Glomerular visceral epithelial cell (primary cell): ENCODE measurements at regions not wholly inside any gene's neighbourhood (a gene's known extent, or its start where the extent isn't known, plus 50 kb on each side); places are given as distances from the start of the nearest gene placed in this dataset.
"Not testable (repeated sequence)": the region's sequence is repeated elsewhere in the genome, so short reads cannot be mapped to it uniquely, and the experiment has no call there.

Experiments used
- DNase-seq: peaks from one replicate; pipeline ENCODE4 v3.0.0-alpha.2; 2016; ENCODE audit errors: extremely low spot score

- no peak for DNase-seq
Measured at GRCh38 chr17:74137416-74137815, 66.1 kb upstream of the RPL38 start.

- DNase-seq, result no peak
Measured at GRCh38 chr17:74139120-74139519, 64.4 kb upstream of the RPL38 start.

DNA sequence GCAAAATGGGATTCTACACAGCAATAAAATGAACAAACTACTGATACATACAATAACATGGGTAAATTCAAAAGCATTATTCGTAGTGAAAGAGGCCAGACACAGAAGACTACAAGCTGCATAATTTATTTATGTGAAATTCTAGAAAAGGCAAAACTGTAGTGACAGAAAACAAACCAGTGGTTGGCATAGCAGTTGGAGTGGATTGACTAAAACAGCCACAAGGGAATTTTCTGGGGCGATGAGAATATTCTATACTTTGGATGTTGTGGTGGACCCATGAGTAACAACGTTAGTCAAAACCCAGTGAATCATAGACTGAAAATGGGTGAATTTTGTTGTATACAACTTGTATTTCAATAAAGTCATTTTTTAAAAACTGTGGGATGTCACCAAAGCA lies 63.2 kb upstream of the RPL38 start:
- no peak for DNase-seq

- no peak for DNase-seq
Measured at GRCh38 chr17:74141612-74142011, 61.9 kb upstream of the RPL38 start.

GRCh38 chr17:74143318-74143717 lies 60.2 kb upstream of the RPL38 start:
- not testable (repeated sequence) for DNase-seq

DNA sequence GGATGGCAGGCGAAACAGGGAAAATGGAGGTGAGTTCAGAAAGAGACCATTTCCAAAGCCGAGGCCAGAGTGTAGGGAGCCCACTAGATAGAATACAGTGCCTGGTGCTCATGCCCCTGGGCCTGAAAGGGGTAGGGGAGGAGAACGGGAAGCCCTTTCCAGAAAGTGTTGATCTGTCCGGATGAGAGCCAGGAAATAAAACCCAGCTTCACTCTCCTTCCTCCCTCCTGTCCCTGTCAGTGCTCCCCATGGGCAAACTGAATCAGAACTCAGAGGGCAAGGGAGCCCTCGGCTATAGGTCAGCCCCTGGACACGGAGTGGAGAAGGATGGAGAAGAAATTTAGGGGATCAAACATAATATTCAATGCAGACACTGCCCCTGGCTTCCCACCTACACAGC lies 57.7 kb upstream of the RPL38 start:
- DNase-seq, result no peak

DNA sequence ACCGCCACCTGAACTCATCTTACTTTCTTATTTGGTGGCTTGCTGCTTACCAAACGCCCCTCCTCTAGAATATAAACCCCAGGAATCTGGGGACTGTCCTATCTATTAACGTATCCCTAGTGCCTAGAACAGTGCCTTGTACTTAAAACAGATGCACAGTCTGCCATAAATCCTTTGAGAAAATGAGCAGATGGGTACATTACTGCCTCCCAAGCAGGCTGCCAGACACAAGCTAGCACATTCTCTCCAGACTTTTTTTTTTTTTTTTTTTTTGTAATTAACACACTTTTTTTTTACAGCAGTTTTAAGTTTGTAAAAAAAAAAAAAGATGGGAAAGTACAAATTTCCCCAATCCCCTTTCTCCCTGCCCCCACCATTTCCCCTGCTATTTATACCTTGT lies 57.3 kb upstream of the RPL38 start:
- no peak for DNase-seq

DNA sequence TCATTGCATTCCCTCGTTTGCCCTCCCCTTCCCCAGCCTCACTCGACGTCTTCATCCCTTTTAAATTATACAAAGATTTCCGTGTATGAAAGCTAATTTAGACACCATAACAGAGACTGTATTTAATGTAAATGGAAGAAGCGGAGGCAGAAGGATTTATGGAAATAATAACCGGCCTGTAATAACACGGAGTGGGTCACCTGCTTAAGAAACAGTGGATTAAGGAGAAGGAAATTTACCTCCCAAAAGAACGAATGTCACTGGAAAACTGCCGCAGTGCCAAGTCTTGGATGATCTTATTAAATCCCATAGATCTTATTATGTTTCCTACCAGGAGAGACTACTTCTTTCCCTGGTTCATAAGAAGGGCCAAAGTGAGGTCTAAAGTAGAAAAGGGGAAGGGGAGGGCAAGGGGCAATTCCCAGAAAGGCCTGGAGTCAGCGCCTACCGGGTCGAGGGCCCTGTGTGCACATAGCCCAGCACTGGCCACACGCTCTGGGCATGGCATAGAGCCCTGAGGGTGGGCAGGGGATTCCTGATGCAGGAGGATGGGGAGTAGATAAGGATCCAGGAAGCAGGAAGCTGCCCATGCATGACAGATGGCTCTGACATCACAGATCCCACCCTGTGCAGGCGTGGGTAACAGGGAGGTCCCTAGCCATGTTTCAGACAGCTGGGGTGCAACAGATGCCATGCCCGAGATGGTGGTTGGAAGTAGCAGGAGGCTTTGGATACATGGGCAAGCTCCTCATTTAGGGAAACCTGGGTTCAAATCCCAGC lies 56.2 kb upstream of the RPL38 start:
- no peak for DNase-seq

- no peak for DNase-seq
Measured at GRCh38 chr17:74147966-74148365, 55.5 kb upstream of the RPL38 start.

- DNase-seq, result no peak
Measured at GRCh38 chr17:74148446-74148845, 55.0 kb upstream of the RPL38 start.

DNA sequence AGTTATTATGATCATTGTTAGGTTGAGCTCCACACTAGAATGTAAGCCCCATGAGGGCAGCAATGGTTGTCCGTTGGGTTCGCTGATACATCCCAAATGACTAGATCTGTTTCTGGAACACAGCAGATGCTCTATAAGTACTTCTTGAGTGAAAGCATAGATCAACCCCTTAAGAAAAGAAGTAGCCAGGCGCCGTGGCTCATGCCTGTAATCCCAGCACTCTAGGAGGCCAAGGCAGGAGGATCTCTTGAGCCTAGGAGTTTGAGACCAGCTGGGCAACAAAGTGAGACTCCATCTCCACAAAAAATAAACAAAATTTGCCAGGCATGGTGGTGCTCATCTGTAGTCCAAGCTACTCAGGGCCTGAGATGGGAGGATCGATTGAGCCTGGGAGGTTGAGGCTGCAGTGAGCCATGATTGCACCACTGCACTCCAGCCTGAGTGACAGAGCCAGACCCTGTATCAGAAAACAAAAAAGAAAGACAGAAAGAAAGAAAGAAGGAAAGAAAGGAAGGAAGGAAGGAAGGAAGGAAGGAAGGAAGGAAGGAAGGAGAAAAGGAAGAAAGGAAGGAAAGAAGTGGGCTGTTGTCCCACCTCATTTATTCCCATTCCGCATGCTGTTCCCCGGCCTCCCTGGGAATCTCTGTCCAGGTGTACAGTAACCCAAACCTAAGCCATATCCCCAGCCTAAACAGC lies 54.4 kb upstream of the RPL38 start:
- no peak for DNase-seq

DNA sequence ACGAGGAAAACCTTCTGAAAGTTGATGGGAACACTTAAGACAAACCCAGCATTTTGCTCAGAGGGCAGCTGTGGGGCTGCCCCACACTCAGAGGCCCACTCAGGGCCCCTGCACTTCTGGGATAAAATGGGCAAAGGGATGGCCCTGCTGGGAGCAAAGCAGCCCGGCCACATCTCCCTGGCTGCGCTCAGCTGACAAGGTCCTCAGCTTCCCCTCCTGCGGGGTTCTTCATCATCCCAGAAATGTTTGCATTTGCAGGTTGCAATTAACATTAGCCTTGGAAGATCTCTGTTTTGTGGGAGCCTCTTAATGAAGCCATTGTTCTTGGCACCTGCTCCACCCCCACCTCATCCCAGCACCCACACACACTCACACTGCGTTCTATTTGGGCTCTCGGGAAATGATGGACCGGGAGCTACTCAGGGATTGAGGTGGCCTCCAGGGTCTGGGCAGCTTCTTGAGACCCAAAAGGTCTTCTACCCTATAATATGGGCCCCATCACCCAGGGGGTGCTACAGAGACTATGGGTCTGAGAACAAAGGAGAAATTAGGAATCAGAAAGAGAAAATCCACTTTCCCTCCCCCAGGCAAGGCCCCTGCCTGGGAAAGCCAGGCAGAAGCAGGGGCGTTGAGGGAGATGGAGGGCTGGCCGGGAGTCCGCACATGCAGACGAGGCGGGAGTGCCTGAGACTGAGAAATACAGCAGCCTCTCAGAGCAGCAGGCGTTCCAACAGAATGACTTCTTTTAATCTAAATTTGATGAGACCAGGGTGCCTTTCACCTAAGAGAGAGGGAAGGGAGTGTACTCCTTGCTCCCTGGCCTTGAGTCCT lies 53.7 kb upstream of the RPL38 start:
- DNase-seq, result no peak

GRCh38 chr17:74150428-74151025 lies 53.0 kb upstream of the RPL38 start:
- DNase-seq, result no peak

- DNase-seq, result no peak
Measured at GRCh38 chr17:74151551-74152315, 51.7 kb upstream of the RPL38 start.

GRCh38 chr17:74152591-74153455 lies 50.7 kb upstream of the RPL38 start:
- no peak for DNase-seq

DNA sequence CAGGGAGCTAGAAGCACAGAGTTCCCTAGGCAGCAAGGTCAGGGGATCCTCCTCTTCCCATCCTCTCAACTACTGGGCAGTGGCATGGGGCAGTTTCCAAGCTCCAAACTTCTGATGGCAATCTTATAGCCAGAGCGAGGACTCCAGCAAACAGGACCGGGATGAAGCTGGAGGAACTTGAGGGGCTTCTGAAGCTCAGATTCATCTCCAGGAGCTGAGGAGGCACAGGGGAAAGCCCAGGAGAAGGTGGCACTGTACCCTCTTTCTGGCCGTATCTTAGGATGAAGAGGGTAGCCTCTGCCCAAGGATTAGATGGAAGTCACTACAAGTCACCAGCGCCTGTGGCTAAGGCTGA lies 50.0 kb upstream of the RPL38 start:
- no peak for DNase-seq
